Hematopoietic multipotent progenitor cell (in vitro differentiated cells): ENCODE measurements at regions not wholly inside any gene's neighbourhood (a gene's known extent, or its start where the extent isn't known, plus 50 kb on each side); places are given as distances from the start of the nearest gene placed in this dataset.

Experiments used
- DNase-seq, 3 donors: peaks; one replicate each; pipeline ENCODE4 v3.0.0-alpha.2; 2011 to 2015; ENCODE audit warnings: low read depth in 2 of 3, low spot score in 2 of 3

DNA sequence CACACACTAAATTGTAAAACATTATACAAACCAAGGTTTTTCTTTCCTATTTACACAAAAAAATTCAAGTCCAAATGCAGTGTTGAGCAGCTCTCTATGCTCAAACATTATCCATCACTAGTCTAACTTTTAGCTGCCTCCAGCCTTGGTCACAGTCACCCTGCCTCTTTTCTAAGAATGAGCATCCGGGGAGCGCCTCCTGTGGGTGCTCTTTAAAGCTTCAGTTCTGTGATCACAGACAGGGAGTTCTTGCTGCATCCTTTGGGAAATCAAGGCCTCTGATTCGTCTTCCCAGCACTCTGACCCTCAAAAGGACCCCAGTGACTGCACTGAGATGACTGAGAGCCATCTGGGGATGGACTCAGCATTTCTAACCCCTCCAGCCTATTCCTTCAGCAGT, 289.6 kb downstream of the SEC61B start:
- DNase-seq: no peak

DNA sequence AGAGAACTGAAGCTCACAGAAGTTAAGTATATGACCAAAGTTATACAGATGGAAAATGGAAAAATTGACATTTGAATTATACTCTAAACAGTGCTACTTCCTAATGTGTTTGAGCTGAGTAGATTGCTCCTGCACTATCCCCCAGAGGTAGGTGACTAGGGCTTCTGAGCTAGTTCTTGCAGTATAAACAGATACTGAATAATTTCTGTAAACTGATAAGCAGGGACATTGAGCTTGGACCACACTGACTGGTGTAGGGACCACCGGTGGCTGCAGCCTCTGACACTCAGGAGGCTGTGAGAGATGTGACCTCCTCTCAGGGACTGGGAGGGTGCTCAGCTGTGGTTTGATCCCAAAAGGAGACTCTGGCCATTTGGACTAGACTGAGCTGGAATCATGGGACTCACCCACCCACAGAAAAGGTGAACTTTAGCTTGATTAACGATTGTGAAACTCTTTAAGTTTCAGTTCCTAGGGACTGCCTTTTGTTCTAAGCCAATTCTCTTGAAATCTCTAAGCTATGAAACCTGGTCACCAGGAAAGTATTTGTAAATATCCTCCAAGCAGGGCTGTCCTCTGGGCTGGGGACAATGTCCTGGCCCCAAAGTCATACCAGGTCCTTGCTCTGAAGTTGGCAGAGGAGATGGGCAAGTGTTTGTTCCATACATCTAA, 291.5 kb downstream of the SEC61B start:
- no peak for DNase-seq

DNA sequence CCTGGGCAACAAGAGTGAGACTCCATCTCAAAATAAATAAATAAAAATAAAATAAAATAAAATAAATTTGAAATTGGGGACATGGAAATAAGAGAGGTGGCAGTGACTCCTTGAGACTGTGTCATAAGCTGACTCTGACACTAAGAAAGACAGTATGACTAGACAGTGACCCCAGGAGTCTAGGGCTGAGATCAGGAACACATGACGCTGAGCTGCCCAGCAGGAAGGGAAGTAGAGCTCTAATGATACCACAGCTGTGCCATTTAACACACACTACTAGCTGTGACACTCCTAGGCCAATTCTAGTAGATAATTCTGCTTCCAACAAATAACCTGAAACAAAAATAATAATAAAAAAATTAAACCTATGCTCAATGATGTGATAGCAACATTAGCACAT, 293.0 kb downstream of the SEC61B start:
- no peak for DNase-seq

DNA sequence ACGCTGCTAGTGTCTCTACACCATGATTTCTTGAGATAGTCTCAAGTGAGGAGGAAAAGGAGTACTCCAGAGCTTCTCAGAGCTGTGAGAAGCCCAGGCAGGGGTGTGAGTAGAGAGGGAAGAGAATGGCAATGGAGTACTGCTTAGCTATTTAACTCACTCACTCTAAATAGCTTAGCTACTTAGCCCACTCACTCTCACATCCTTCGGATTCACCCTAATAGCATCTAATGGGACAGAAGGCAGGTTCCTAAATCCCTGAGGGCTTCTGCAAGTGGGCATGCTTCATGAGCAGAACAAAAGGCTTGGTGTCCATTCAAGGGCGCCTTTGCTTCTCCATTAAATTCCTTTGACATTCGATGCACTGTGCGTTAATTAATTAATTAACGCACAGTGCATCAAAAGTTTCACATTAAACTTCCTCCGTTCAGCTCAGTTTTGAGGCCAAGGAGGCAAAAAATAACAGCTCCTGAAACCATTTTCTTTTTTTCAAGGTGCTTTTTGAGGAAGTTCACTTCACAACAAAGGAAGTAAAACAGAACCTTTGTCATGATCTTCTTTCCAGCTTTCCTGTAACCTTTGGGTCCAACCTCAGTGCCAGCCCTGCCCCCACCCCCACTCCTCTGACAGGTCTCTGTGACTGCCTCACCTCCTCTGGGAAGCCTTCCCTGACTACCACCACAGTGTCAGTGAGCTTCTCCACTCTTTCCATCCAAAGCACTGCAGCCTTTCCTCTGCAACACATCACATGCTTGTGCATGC, 294.0 kb downstream of the SEC61B start:
- peak in 1 of 3 donors; percentile 46 for DNase-seq

DNA sequence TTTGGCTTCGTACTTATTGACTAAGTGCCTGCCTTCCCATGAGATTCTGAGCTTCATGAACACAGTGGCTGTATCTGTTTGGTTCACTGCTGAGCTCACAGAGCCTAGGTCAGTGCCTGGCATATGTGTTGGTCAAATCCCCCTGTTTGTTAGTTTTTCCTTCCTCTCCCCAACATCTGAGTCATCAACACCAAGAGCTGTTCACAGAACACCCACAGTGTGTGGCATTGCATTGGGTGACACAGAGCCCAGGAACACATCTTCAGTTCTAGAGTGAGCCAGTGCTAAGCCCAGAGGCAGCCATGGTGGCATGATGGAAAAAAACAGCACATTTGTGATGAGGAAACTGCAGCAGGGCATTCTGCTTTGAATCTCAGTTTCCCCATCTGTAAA, 294.6 kb downstream of the SEC61B start:
- no peak for DNase-seq

DNA sequence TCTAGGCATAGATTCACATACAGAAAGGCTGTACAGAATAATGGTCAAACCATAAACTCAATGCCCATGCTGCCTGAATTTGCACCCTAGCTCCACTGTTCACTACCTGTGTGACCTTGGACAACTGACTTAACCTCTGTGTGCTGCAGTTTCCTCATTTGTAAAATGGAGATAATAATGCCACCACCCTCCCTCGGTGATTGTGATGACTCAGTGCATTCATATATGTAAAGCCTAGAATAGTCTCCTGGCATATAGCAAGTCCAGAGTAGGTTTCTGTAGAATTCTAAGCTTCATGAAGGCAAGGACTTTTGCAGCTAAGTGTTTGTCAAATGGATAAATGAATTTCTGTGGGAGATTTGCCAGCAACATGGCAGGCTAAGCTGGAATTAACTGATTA, 297.8 kb upstream of the NR4A3 start:
- DNase-seq: no peak

DNA sequence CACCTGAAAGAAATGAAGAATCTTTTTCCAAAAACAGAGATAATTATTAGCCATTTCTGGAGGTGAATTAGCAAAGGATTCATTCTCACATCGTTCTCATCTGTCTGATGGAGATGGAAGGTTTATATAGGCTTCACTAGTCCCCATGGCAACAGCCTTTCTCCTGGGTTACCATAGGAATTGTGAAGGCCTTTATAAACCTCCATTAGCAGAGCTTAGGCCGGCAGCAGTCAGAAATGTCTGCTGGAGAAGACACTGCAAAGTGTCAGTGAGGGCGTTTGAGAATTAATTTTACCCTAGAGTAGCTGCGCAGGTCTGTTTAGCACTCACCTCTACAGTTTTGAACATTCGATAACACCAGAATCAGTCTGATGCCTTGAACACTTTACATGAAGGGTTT, 290.4 kb upstream of the NR4A3 start:
- no peak for DNase-seq

DNA sequence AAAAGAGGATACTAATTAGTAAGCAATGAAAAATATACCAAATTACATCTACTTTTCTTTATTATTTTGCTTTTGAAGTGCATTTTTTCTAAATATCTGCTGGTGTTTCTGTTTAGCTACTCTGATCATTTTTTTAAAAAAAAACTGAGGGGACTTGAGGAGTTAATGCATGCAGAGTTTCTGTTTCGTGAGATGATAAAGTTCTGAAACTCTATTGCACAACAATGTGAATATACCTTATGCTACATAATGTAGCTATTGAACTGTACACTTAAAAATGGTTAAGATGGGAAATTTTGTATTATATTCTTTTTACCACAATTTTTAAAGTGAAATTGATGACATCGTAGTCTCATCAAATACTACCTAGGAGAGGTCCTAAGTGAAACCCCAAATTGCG, 288.3 kb upstream of the NR4A3 start:
- DNase-seq: no peak

DNA sequence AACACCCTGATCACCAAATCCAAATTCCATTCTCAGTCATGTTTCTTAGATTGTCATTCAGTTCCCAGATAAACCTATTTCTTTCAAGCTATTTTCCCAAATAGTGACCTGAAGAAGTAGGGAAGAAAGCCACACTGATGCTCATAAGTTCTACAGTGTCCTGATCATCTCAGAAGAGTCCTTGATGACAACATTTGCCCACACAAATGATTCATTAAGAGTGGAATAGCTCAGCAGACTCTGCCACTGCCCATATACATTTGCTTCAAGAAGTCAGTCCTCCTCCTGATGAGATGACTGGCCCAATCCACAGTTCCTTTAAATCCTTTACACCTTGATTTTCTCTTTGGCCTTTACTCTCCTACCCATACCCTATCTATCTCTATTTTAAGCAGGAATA, 283.7 kb upstream of the NR4A3 start:
- DNase-seq: no peak

DNA sequence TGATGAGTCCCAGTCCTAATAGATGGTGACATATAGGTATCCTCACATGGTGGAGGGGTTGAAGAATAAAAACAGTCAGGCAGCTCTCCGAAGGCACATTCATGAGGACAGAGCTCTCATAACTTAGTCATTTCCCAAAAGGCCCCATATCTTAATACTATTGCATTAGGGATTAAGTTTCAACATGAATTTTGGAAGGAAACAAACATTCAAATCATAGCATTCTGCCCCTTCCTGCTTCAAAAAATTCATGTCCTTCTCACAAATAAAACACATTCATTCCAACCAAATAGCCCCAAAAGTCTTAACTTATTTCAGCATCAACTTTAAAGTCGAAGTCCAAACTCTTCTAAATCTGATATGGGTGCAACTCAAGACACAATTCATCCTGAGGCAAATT, 277.2 kb upstream of the NR4A3 start:
- no peak for DNase-seq

DNA sequence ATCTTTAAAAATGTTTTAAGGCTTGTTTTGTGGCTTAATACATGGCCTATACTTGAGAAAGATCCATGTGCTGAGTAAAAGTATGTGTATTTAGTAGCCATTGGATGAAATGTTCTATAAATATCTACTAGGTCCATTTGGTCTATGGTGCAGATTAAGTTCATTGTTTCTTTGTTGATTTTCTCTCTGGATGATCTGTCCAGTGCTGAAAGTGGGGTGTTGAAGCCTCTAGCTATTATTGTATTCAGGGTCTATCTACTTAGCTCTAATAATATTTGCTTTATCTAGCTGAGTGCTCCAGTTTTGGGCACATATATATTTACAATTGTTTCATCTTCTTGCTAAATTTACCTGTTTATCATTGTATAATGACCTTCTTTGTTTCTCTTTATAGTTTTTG, 272.2 kb upstream of the NR4A3 start:
- no peak for DNase-seq

DNA sequence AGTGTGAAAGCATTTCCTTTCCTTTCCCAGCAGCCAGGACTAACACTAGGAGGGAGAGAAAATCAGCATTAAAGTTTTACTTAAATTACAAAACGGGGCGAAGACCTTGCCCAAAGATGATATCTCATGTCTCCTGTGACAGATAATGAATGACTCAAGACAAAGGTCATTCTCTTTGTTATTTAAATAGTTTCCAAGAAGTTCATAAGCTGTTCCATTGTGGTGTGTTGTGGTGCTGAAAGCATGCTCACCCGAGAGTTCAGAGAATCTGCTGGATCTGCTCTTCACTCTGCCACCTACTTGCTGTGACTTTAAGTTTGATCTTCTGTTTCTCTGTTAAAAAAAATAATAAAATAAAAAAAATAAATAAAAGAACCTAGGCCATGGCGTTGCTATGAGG, 265.9 kb upstream of the NR4A3 start:
- no peak for DNase-seq

DNA sequence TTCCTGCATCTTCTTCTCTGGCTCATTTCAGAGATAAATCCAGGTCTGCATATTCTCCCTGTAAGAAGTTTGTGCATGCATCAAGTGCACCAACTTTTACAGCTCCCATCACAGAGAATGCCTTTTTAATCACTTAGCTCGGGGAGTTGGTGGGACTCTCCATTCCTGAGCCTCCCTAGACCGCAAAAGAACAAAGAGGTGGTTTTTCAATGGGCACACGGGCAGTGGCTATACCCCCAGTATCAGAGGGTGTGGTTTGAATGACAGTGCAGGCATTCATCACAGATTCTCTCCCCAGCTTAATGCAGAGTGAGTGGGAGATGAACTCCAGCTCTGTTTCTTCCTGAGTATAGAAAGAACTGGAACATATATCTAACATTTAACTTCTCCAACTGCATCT, 264.7 kb upstream of the NR4A3 start:
- DNase-seq: no peak

DNA sequence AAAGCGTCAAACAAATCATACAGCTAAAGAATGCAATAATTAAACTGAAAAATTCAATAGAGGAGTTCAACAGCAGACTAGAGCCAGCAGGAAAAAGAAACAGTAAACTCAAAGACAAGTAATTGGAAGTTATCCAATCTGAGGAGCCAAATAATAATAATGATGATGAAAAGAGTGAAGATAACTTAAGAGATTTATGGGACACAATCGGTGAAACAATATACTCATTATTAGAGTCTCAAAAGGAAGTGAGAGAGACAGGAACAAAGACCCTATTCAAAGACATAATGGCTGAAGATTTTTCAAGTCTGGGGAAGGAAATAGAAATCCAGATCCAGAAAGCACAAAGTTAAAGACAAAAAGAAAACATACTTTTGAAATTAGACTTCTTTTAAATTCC, 263.9 kb upstream of the NR4A3 start:
- DNase-seq: no peak

DNA sequence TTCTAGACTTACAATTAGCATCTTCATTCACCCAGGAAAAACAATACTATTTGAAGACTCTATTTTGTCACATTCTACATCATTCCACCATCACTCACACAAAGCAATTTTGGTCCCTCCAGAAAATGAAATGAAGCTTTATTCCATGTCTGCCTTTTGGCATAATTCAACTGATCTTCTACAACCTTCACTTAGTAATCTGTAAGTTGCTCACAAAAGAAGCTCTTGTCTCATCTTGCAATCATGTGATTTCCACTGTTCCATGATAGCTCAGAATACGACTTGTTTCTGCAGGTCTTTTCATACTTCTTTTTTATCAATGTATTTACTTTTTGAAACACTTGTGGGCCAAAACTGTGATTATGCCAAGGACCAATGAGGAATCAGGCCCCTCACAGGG, 261.9 kb upstream of the NR4A3 start:
- DNase-seq: no peak

DNA sequence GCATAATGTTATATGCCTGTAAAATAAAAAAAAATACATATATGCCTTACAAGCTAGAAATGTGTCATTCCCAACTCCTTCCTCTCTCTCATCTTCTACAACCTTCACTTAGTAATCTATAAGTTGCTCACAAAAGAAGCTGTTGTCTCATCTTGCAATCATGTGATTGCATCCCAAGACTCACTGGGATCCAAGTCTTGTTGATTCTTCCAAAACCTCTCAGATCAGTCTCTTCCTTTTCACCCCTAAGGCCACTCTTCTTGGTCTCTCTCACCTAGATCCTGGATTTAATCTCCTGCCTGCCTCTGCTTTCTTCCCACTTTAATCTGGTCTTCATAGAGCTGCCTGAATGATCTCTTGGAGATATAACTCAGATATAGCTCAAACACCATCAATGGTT, 261.1 kb upstream of the NR4A3 start:
- DNase-seq: no peak

DNA sequence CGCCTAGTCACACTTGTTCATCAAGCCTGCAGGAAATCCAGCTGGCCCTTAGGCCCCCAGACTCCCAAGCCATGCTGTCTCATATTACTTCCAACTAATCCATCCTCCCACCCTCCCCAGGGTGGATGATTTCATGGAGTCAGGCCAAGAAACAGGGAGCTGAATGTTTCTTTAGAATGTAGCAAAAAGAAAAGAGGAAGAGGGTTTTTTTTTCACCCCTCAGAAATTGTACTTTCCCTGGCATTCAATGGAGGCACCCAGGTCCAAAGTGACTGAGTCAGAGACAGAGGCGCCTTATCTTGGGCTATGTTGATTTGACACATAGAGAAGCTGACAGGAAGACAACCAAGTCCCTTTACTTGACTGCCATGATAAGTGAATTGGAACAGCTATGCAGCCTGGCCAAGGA, 260.2 kb upstream of the NR4A3 start:
- no peak for DNase-seq

DNA sequence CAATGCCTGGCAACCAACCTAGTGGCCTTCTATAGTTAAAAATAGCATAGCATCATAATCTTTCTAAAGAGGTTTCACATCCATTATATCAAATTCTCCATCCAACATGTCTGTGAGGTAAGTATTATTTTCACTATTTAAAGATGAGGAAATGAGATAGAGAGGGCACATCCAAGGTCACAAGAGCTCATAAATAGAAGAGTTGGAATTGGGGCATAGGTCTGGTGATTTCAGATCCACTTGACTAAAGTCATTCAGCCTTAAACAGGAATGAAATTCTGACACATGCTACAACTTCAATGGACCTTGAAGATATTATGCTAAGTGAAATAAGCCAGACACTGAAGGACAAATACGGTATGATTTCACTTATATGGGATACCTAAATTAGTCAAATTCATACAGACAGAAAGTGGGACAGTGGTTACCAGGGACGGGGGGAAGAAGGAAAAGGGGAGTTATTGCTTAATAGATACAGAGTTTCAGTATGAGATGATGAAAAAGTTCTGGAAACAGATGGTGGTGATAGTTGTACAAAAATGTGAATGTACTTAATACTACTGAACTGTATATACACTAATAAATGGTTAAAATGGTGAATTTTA, 259.6 kb upstream of the NR4A3 start:
- DNase-seq: no peak

DNA sequence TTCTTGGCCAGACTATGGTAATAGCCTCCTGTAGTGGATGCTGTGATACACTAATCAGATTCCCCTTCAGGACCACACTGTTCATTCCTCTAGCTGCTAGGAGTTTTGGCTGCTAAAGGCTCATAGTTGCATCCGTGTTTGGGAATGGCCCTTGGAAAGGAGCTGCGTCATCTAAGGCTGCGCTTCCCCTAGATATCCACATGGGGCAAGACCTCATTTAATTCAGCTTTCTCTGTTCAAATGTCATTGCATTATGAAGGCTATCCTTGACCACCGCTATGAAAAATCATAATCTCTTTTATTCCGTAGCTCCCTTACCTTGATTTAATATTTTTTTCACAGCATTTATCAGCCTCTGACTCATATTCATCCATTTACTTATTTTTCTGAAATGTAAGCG, 258.3 kb upstream of the NR4A3 start:
- no peak for DNase-seq

DNA sequence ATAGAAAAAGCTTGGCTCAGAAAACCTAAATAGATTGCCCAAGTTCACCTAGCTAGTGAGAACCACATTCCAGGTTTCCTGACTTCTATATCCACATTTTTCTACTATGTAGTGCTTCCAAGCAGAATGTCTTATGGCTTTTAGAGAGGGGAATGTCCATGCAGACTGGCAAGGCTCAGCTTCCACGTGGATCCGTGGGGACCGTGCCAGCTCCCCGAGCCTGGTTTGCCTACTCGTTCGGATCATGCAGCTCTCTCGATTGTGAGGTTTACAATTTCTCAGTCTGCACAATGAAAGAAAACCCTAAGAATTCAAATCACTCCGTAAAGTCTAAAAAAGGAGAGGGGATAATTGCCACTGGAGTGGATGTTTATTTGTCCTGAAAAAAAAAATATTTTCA, 256.5 kb upstream of the NR4A3 start:
- DNase-seq: no peak

DNA sequence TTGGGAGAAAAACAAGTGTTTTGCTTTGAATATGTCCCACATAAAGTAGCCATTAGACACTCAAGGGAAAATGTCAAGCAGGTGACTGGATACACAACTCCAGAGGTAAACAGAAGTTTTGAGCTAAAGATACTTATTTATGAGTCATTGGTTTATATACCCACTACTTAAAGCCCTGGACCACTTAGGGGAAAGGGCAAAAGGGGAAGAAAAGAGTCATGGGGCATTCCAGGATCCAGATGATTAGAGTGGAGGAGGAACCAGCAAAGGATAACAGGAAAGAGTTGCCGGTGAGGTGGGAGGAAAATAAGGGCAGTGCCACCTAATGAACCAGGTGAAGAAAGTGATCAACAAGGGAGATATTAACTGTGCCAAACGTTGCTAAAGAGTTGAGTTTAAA, 254.2 kb upstream of the NR4A3 start:
- DNase-seq: no peak

DNA sequence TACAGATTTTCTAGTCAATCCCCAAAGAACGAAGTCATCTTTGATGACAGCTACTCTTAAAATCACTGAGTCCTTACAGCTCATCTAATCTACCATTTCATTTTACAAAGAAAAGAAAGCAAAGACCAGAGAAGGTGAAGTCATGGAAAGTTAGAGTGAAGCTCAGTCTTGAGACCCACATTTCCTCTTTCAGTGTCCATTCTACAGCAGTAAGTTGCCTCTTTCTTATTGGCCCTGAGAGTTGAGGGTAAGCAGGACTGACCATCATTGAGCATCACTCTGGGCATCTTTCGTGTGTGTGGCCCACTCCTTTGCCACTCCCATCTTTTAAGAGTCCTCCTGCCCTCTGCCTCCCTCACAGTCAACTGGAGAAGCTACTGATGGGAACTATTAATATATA, 251.8 kb upstream of the NR4A3 start:
- no peak for DNase-seq
